Sigmoid colon (tissue), 3 donors: ENCODE measurements at regions not wholly inside any gene's neighbourhood (a gene's known extent, or its start where the extent isn't known, plus 50 kb on each side); places are given as distances from the start of the nearest gene placed in this dataset.

ENCODE experiments used
- POLR2A ChIP-seq, 2 donors: fragments of 450-650 bp; IDR thresholded peaks; one replicate each; pipeline ENCODE4 v1.6.1; 2016; ENCODE audit warnings: antibody characterized with exemption in 2 of 2, mild to moderate bottlenecking in 2 of 2, moderate library complexity in 2 of 2
- TF ChIP-seq, protein P1 (sequence below), 4 experiments: fragments of 450-650 bp in 3 of 4; fragments of 200-600 bp in 1 of 4; IDR thresholded peaks; one replicate each; pipeline ENCODE4 v1.5.1; 2016 to 2019; ENCODE audit warnings: antibody characterized with exemption in 4 of 4, mild to moderate bottlenecking in 3 of 4, moderate library complexity in 2 of 4

GRCh38 chr12:77560714-77561113 is 270.0 kb upstream of the NAV3 start:
- TF ChIP-seq POLR2A (IDR thresholded peaks at IDR 0.05): no peak
- TF ChIP-seq, protein P1, sequence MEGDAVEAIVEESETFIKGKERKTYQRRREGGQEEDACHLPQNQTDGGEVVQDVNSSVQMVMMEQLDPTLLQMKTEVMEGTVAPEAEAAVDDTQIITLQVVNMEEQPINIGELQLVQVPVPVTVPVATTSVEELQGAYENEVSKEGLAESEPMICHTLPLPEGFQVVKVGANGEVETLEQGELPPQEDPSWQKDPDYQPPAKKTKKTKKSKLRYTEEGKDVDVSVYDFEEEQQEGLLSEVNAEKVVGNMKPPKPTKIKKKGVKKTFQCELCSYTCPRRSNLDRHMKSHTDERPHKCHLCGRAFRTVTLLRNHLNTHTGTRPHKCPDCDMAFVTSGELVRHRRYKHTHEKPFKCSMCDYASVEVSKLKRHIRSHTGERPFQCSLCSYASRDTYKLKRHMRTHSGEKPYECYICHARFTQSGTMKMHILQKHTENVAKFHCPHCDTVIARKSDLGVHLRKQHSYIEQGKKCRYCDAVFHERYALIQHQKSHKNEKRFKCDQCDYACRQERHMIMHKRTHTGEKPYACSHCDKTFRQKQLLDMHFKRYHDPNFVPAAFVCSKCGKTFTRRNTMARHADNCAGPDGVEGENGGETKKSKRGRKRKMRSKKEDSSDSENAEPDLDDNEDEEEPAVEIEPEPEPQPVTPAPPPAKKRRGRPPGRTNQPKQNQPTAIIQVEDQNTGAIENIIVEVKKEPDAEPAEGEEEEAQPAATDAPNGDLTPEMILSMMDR (IDR thresholded peaks at IDR 0.05): no peak
